Left cardiac atrium (tissue), 4 donors: ENCODE measurements at regions not wholly inside any gene's neighbourhood (a gene's known extent, or its start where the extent isn't known, plus 50 kb on each side); places are given as distances from the start of the nearest gene placed in this dataset.
"Not testable (repeated sequence)": the region's sequence is repeated elsewhere in the genome, so short reads cannot be mapped to it uniquely, and the experiment has no call there.

Source experiments
- ATAC-seq, 2 donors: fragments of 200-7000 bp; cut with Tn5 transposase; one replicate each; pipeline ENCODE4 v1.9.1; 2020; ENCODE audit warnings: mild to moderate bottlenecking in 2 of 2, moderate library complexity in 2 of 2
- DNase-seq: peaks from one replicate; pipeline ENCODE4 v3.0.0-alpha.2; 2020
- intact Hi-C, 2 donors: fragments of 100-400 bp; cut with DNase I; formaldehyde crosslinking; loops; one replicate each; pipeline versions ENCODE4 v1.14.1 to v1.15.1; 2022 to 2023
- donor health status: DM: no; HTN: yes; CAD: no.
- donor health status: DM: no; HTN: yes; CAD: no; lungs with severe emphysema.
- donor health status: DM: yes; HTN: yes; CAD: no.
- donor health status: Dilated cardiomyopathy.

- intact Hi-C loops: no loop called here
- no peak for ATAC-seq
These were observed 452.0 kb upstream of the CCDC179 start for GRCh38 chr11:23311986-23312940.

GRCh38 chr11:23313001-23313400 is 452.7 kb upstream of the CCDC179 start:
- ATAC-seq: no peak
- no peak for DNase-seq
- intact Hi-C loops: no loop called here

More at GRCh38 chr11:23311986-23312940, 452.0 kb upstream of the CCDC179 start:
- DNase-seq: no peak

- DNase-seq (no peak), ATAC-seq (no peak)
- intact Hi-C loops: no loop called here
These were observed 453.9 kb upstream of the CCDC179 start for GRCh38 chr11:23314162-23314561.

- no peak for DNase-seq
- intact Hi-C loops: no loop called here
- no peak for ATAC-seq
These were observed 455.0 kb upstream of the CCDC179 start for GRCh38 chr11:23315286-23315685.

- intact Hi-C loops: no loop called here
- ATAC-seq: no peak
- no peak for DNase-seq
These were observed 457.5 kb upstream of the CCDC179 start for GRCh38 chr11:23317816-23318215.

- DNase-seq (no peak), ATAC-seq (no peak)
- intact Hi-C loops: no loop called here
These were observed 458.4 kb upstream of the CCDC179 start for GRCh38 chr11:23318670-23319069.

GRCh38 chr11:23320131-23320530 is 459.9 kb upstream of the CCDC179 start:
- DNase-seq: no peak
- intact Hi-C loops: no loop called here

GRCh38 chr11:23335586-23335985 is 475.3 kb upstream of the CCDC179 start:
- ATAC-seq, intact Hi-C loops, DNase-seq: not testable (repeated sequence)

More at GRCh38 chr11:23320131-23320530, 459.9 kb upstream of the CCDC179 start:
- ATAC-seq: no peak

GRCh38 chr11:23336961-23337360 is 476.7 kb upstream of the CCDC179 start:
- DNase-seq (no peak), ATAC-seq (no peak)
- intact Hi-C loops: no loop called here

- ATAC-seq: no peak
- intact Hi-C loops: no loop called here
These were observed 493.3 kb upstream of the CCDC179 start for GRCh38 chr11:23353611-23354010.

GRCh38 chr11:23359297-23359696 is 499.0 kb upstream of the CCDC179 start:
- no peak for DNase-seq
- no peak for ATAC-seq
- intact Hi-C loops: no loop called here

More at GRCh38 chr11:23353611-23354010, 493.3 kb upstream of the CCDC179 start:
- DNase-seq: no peak

GRCh38 chr11:23364076-23364475 is 503.8 kb upstream of the CCDC179 start:
- no peak for ATAC-seq
- DNase-seq: no peak
- intact Hi-C loops: no loop called here

- no peak for DNase-seq
- intact Hi-C loops: no loop called here
- ATAC-seq: no peak
These were observed 510.5 kb upstream of the CCDC179 start for GRCh38 chr11:23370580-23371275.

- ATAC-seq (no peak), DNase-seq (no peak)
- intact Hi-C loops: no loop called here
These were observed 517.6 kb upstream of the CCDC179 start for GRCh38 chr11:23377909-23378308.

- ATAC-seq (no peak), DNase-seq (no peak)
- intact Hi-C loops: no loop called here
These were observed 530.8 kb upstream of the CCDC179 start for GRCh38 chr11:23391031-23391430.

GRCh38 chr11:23398052-23398451 is 537.8 kb upstream of the CCDC179 start:
- intact Hi-C loops: no loop called here
- no peak for DNase-seq
- ATAC-seq: no peak

GRCh38 chr11:23399995-23400394 is 539.7 kb upstream of the CCDC179 start:
- intact Hi-C loops: no loop called here
- ATAC-seq (no peak), DNase-seq (no peak)

- no peak for DNase-seq
- ATAC-seq: no peak
- intact Hi-C loops: no loop called here
These were observed 543.2 kb upstream of the CCDC179 start for GRCh38 chr11:23403210-23404185.
